Esophagus squamous epithelium (tissue), 4 donors: ENCODE measurements at regions not wholly inside any gene's neighbourhood (a gene's known extent, or its start where the extent isn't known, plus 50 kb on each side); places are given as distances from the start of the nearest gene placed in this dataset.

Source experiments
- CTCF ChIP-seq, 6 experiments: fragments of 450-650 bp in 4 of 6; fragments of 200-600 bp in 2 of 6; sonication (generic) in 2 of 6; IDR thresholded peaks; one replicate each; pipeline ENCODE4 v1.5.1; 2016 to 2019; ENCODE audit warnings: antibody characterized with exemption in 6 of 6, mild to moderate bottlenecking in 4 of 6, moderate library complexity in 4 of 6
- POLR2A ChIP-seq, 4 donors: fragments of 450-650 bp; IDR thresholded peaks; one replicate each; pipeline ENCODE4 v1.6.1; 2017; ENCODE audit warnings: antibody characterized with exemption in 4 of 4, mild to moderate bottlenecking in 4 of 4, moderate library complexity in 3 of 4

- TF ChIP-seq POLR2A (IDR thresholded peaks at IDR 0.05) (no peak), CTCF (IDR thresholded peaks at IDR 0.05) (no peak)
Measured at GRCh38 chr3:194874783-194875182, 189.1 kb downstream of the FAM43A start.
